ENCODE measurements at regions not wholly inside any gene's neighbourhood (a gene's known extent, or its start where the extent isn't known, plus 50 kb on each side); places are given as distances from the start of the nearest gene placed in this dataset.
A peak's percentile ranks its signal among the peaks of the same experiment; 100 is the strongest.
"Not testable (repeated sequence)": the region's sequence is repeated elsewhere in the genome, so short reads cannot be mapped to it uniquely, and the experiment has no call there.

DNA sequence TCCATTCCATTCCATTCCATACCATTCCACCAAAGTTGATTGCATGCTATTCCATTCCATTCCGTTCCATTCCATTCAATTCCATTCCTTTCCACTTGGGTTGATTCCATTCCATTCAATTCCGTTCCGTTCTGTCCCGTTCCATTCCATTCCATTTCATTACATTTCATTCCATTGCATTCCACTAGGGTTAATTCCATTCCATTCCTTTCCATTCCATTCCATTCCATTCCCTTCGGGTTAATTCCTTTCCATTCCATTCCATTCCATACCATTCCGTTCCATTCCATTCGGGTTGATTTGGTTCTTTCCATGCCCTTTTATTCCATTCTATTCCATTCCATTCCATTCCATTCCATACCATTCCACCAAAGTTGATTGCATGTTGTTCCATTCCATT, 131.9 kb downstream of the CWH43 start:
- not testable (repeated sequence) for DNase-seq (ENCODE audit: low read depth)

DNA sequence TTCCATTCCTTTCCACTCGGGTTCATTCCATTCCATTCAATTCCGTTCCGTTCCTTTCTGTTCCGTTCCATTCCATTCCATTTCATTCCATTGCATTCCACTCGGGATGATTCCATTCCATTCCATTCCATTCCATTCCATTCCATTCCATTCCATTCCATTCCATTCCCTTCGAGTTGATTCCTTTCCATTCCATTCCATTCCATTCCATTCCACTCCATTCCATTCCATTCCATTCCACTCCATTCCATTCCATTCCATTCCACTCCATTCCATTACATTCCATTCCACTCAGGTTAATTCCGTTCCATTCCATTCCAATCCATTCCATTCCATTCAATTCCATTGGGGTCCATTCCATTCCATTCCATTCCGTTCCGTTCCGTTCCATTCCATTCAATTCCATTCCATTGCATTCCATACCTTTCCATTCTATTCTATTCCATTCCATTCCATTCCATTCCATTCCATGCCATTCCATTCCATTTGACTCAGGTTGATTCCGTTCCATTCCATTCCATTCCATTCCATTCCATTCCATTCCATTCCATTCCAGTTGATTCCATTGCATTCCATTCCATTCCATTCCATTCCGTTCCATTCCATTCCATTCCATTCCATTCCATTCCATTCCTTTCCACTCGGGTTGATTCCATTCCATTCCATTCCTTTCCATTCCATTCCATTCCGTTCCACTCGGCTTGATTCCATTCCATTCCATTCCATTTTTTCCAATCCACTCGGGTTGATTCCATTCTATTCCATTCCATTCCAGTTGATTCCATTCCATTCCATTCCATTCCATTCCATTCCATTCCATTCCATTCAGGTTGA, 132.5 kb downstream of the CWH43 start:
- not testable (repeated sequence) for DNase-seq (ENCODE audit: low read depth)

DNA sequence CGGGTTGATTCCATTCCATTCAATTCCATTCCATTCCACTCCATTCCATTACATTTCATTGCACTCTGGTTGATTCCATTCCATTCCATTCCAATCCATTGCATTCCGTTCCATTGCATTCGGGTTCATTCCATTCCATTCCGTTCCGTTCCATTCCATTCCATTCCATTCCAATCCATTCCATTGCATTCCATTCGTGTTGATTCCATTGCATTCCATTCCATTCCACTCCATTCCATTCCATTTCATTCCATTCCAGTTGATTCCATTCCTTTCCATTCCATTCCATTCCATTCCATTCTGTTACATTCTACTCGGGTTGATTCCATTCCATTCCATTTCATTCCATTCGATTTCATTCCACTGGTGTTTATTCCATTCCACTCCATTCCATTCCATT, 133.3 kb downstream of the CWH43 start:
- not testable (repeated sequence) for DNase-seq (ENCODE audit: low read depth)

DNA sequence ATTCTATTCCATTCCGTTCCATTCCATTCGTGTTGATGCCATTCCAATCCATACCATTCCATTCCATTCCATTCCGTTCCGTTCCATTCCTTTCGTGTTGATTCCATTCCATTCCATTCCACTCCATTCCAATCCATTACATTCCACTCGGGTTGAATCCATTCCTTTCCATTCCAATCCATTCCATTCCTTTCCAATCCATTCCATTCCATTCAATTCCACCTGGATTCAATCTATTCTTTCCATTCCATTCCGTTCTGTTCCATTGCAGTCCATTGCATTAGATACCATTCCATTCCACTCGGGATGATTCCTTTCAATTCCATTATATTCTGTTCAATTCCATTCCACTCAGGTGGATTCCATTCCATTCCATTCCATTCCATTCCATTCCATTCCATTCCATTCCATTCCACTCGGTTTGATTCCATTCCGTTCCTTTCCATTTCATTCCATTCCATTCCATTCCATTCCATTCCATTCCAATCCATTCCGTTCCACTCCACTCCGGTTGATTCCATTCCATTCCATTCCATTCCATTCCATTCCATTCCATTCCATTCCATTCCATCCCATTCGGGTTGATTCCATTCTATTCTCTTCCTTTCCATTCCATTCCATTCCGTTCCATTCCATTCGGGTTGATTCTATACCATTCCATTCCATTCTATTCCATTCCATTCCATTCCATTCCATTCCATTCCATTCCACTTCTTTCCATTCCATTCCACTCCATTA, 134.1 kb downstream of the CWH43 start:
- not testable (repeated sequence) for DNase-seq (ENCODE audit: low read depth)

DNA sequence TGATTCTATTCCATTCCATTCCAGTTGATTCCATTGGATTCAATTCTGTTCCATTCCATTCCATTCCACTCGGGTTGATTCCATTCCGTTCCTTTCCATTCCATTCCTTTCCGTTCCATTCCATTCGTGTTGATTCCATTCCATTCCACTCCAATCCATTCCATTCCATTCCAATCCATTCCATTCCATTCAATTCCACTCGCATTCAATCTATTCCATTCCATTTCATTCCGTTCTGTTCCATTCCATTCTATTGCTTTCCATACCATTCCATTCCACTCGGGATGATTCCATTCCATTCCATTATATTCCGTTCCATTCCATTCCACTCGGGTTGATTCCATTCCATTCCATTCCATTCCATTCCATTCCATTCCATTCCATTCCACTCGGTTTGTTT, 134.7 kb downstream of the CWH43 start:
- not testable (repeated sequence) for DNase-seq (ENCODE audit: low read depth)

DNA sequence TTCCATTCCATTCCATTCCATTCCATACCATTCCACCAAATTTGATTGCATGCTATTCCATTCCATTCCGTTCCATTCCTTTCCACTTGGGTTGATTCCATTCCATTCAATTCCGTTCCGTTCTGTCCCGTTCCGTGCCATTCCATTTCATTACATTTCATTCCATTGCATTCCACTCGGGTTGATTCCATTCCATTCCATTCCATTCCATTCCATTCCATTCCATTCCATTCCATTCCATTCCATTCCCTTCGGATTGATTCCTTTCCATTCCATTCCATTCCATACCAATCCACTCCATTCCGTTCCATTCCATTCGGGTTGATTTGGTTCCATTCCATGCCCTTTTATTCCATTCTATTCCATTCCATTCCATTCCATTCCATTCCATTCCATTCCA, 140.4 kb downstream of the CWH43 start:
- not testable (repeated sequence) for DNase-seq (ENCODE audit: low read depth)

DNA sequence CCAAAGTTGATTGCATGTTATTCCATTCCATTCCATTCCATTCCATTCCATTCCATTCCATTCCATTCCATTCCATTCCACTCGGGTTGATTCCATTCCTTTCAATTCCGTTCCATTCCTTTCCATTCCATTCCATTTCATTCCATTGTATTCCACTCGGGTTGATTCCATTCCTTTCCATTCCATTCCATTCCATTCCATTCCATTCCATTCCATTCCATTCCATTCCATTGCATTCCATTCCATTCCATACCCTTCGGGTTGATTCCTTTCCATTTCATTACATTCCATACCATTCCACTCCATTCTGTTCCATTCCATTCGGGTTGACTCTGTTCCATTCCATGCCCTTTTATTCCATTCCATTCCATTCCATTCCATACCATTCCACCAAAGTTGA, 140.8 kb downstream of the CWH43 start:
- not testable (repeated sequence) for DNase-seq (ENCODE audit: low read depth)

DNA sequence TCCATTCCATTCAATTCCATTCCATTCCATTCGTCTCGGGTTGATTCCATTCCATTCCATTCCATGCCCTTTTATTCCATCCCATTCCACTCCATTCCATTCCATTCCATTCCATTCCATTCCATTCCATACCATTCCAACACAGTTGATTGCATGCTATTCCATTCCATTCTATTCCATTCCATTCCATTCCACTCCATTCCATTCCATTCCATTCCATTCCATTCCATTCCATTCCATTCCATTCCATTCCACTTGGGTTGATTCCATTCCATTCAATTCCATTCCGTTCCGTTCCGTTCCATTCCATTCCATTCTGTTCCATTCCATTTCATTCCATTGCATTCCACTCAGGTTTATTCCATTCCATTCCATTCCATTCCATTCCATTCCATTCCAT, 143.3 kb downstream of the CWH43 start:
- not testable (repeated sequence) for DNase-seq (ENCODE audit: low read depth)

DNA sequence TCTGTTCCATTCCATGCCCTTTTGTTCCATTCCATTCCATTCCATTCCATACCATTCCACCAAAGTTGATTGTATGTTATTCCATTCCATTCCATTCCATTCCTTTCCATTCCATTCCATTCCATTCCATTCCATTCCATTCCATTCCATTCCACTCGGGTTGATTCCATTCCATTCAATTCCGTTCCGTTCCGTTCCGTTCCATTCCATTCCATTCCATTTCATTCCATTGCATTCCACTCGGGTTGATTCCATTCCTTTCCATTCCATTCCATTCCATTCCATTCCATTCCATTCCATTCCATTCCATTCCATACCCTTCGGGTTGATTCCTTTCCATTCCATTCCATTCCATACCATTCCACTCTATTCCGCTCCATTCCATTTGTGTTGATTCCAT, 143.8 kb downstream of the CWH43 start:
- DNase-seq (ENCODE audit: low read depth): not testable (repeated sequence)

DNA sequence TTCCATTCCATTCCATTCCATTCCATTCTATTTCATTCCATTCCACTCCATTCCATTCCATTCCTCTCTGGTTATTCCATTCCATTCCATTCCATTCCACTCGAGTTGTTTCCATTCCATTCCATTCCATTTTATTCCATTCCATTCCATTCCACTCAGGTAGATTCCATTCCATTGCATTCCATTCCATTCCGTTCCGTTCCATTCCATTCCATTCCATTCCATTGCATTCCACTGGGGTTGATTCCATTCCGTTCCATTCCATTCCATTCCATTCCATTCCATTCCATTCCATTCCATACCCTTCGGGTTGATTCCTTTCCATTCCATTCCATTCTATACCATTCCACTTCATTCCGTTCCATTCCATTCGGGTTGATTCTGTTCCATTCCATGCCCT, 144.6 kb downstream of the CWH43 start:
- DNase-seq (ENCODE audit: low read depth): not testable (repeated sequence)

DNA sequence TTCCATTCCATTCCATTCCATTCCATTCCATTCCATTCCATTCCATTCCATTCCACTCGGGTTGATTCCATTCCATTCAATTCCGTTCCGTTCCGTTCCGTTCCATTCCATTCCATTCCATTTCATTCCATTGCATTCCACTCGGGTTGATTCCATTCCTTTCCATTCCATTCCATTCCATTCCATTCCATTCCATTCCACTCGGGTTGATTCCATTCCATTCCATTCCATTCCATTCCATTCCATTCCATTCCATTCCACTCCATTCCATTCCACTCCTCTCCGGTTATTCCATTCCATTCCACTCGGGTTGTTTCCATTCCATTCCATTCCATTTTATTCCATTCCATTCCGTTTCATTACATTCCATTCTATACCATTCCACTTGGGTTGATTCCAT, 151.0 kb downstream of the CWH43 start:
- not testable (repeated sequence) for DNase-seq (ENCODE audit: low read depth)

DNA sequence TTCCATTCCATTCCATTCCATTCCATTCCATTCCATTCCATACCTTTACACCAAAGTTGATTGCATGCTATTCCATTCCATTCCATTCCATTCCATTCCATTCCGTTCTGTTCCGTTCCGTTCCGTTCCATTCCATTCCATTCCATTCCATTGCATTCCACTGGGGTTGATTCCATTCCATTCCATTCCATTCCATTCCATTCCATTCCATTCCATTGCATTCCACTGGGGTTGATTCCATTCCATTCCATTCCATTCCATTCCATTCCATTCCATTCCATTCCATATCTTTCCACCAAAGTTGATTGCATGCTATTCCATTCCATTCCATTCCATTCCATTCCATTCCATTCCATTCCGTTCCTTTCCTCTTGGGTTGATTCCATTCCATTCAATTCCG, 151.9 kb downstream of the CWH43 start:
- not testable (repeated sequence) for DNase-seq (ENCODE audit: low read depth)

DNA sequence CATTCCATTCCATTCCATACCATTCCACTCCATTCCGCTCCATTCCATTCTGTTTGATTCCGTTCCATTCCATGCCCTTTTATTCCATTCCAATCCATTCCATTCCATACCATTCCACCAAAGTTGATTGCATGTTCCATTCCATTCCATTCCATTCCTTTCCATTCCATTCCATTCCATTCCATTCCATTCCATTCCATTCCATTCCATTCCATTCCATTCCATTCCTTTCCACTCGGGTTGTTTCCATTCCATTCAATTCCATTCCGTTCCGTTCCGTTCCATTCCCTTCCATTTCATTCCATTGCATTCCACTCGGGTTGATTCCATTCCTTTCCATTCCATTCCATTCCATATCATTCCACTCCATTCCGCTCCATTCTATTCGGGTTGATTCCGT, 152.7 kb downstream of the CWH43 start:
- DNase-seq (ENCODE audit: low read depth): not testable (repeated sequence)

DNA sequence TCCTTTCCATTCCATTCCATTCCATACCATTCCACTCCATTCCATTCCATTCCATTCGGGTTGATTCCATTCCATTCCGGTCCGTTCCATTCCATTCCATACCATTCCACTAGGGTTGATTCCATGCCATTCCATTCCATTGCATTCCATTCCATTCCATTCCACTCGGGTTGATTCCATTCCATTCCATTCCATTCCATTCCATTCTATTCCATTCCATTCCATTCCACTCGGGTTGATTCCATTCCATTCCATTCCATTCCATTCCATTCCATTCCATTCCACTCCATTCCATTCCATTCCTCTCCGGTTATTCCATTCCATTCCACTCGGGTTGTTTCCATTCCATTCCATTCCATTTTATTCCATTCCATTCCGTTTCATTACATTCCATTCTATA, 153.4 kb downstream of the CWH43 start:
- not testable (repeated sequence) for DNase-seq (ENCODE audit: low read depth)

DNA sequence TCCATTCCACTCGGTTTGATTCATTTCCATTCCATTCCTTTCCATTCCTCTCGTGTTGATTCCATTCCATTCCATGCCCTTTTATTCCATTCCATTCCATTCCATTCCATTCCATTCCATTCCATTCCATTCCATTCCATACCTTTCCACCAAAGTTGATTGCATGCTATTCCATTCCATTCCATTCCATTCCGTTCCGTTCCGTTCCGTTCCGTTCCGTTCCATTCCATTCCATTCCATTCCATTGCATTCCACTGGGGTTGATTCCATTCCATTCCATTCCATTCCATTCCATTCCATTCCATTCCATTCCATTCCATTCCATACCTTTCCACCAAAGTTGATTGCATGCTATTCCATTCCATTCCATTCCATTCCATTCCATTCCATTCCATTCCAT, 154.3 kb downstream of the CWH43 start:
- DNase-seq (ENCODE audit: low read depth): peak; percentile 1

DNA sequence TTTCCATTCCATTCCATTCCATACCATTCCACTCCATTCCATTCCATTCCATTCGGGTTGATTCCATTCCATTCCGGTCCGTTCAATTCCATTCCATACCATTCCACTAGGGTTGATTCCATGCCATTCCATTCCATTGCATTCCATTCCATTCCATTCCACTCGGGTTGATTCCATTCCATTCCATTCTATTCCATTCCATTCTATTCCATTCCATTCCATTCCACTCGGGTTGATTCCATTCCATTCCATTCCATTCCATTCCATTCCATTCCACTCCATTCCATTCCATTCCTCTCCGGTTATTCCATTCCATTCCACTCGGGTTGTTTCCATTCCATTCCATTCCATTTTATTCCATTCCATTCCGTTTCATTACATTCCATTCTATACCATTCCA, 155.9 kb downstream of the CWH43 start:
- DNase-seq (ENCODE audit: low read depth): not testable (repeated sequence)

DNA sequence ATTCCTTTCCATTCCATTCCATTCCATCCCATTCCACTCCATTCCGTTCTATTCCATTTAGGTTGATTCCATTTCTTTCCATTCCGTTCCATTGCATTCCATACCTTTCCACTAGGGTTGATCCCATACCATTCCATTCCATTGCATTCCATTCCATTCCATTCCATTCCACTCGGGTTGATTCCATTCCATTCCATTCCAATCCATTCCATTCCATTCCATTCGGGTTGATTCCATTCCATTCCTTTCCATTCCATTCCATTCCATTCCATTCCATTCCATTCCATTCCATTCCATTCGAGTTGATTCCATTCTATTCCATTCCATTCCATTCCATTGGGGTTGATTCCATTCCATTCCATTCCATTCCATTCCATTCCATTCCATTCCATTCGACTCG, 161.1 kb downstream of the CWH43 start:
- DNase-seq (ENCODE audit: low read depth): not testable (repeated sequence)

DNA sequence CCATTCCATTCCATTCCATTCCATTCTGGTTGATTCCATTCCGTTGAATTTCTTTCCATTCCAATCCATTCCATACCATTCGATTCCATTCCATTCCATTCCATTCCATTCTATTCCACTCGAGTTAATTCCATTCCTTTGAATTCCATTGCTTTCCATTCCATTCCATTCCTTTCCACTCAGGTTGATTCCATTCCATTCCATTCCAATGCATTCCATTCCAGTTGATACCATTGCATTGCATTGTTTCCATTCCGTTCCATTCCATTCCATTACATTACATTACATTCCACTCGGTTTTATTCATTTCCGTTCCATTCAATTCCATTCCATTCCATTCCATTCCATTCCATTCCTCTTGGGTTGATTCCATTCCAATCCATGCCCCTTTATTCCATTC, 161.5 kb downstream of the CWH43 start:
- DNase-seq (ENCODE audit: low read depth): not testable (repeated sequence)

DNA sequence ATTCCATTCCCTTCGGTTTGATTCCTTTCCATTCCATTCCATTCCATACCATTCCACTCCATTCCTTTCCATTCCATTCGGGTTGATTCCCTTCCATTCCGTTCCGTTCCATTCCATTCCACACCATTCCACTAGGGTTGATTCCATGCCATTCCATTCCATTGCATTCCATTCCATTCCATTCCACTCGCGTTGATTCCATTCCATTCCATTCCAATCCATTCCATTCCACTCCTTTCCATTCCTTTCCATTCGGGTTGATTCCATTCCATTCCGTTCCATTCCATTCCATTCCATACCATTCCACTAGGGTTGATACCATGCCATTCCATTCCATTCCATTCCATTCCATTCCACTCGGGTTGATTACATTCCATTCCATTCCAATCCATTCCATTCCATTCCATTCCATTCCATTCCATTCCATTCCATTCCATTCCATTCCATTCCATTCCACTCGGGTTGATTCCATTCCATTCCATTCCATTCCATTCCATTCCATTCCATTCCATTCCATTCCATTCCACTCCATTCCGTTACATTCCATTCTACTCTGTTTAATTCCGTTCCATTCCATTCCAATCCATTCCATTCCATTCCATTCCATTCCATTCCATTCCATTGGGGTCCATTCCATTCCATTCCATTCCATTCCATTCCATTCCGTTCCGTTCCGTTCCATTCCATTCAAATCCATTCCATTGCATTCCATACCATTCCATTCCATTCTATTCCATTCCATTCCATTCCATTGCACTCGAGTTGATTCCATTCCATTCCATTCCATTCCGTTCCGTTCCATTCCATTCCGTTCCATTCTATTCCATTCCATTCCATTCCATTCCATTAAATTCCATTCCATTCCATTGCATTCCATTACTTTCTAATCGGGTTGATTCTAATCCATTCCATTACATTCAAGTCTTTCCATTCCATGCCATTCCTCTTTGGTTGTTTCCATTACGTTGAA, 163.2 kb downstream of the CWH43 start:
- not testable (repeated sequence) for DNase-seq (ENCODE audit: low read depth)

DNA sequence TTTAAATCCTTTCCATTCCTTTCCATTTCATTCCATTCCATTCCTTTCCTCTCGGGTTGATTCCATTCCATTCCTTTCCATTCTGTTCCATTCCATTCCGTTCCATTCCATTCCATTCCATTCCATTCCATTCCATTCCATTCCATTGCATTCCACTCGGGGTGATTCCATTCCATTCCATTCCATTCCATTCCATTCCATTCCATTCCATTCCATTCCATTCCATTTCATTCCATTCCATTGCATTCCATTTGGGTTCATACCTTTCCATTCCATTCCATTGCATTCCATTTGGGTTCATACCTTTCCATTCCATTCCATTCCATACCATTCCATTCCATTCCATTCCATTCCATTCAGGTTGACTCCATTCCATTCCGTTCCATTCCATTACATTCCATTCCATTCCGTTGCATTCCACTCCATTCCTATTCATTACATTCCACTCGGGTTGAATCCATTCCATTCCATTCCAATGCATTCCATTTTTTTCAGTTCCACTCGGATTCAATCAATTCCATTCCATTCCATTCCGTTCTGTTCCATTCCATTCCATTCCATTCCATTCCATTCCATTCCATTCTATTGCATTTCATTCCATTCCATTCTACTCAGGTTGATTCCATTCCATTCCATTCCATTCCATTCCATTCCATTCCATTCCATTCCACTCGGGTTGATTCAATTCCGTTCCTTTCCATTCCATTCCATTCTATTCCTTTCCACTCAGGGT, 164.4 kb downstream of the CWH43 start:
- not testable (repeated sequence) for DNase-seq (ENCODE audit: low read depth)

DNA sequence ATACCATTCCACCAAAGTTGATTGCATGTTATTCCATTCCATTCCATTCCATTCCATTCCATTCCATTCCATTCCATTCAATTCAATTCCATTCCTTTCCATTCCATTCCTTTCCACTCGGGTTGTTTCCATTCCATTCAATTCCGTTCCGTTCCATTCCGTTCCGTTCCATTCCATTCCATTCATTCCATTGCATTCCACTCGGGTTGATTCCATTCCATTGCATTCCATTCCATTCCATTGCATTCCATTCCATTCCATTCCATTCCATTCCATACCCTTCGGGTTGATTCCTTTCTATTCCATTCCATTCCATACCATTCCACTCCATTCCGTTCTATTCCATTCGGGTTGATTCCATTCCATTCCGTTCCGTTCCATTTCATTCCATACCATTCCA, 166.9 kb downstream of the CWH43 start:
- DNase-seq (ENCODE audit: low read depth): not testable (repeated sequence)

Data from activated T-helper 1 cell treated with Interleukin-2 at 50 U/mL for 16 hours (primary cell).